ENCODE measurements at regions not wholly inside any gene's neighbourhood (a gene's known extent, or its start where the extent isn't known, plus 50 kb on each side); places are given as distances from the start of the nearest gene placed in this dataset.

DNA sequence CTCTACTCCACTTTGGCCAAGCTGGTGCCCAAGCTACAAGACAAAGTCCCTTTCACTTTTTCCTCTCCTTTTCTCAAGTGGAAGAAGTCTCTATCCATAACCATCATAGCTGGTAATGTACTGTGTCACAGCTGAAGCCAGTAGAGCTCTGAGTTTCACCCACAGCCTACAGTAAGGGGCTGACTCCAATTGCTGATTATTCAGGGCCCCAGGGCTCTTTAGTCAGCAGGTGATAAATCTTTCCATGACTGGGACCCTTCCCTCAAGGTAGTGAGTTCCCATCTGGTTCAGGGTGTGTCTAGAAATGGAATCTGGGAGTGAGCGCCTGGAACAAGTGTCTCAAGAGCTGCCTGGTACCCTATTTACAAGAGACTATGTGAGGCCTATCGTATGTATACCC is 436.0 kb upstream of the CA10 start:
- Histone ChIP-seq H2AFZ (ENCODE audit: low read length) (no peak overlapping the region), H3K4me2 (ENCODE audit: low read depth, low read length) (no peak overlapping the region), H3K36me3 (replicated peaks in 1 of 2; ENCODE audit: control insufficient read depth in 1 of 2, insufficient read depth in 2 of 2, low read length in 2 of 2) (no peaks in the 10 kb centered on the region; a peak in 1 of 5 replicates), H3K4me3 (replicated peaks in 1 of 3; ENCODE audit: insufficient read depth in 1 of 3, low read depth in 2 of 3, low read length in 3 of 3) (no peak overlapping the region), H3K4me1 (ENCODE audit: insufficient read depth, low read length) (no peaks in the 10 kb centered on the region), H3K27ac (ENCODE audit: extremely low read length, insufficient read depth, low read length) (no peak overlapping the region), H3K9me3 (ENCODE audit: low read length) (peaks cover 98% of the 10 kb centered on the region), H3K79me2 (ENCODE audit: insufficient read depth, low read length) (no peaks in the 10 kb centered on the region), H3K9ac (ENCODE audit: insufficient read depth, low read depth, low read length) (no peak overlapping the region), H3K27me3 (ENCODE audit: control insufficient read depth in 1 of 2, insufficient read depth in 2 of 2, low read length in 2 of 2) (no peaks in the 10 kb centered on the region), H4K20me1 (ENCODE audit: insufficient read depth, low read length) (no peaks in the 10 kb centered on the region)
- WGBS (ENCODE audit: low lambda C conversion rate): 7% methylated on average over 2 of the region's 2 CpGs
- intact Hi-C loops (cut with micrococcal nuclease; ENCODE audit: unreplicated experiment) (no loop called here), in situ Hi-C loops (cut with HindIII; ENCODE audit: extremely low pct_ligation_motif_present, low pct_unique_long_range_greater_than_20kb) (no loop called here)
- BruUV-seq (replicated peaks): no TSS peak
- ChIA-PET CTCF (ENCODE audit: low intra/inter-chr PET ratio, low total read pairs) (no interaction called here), POLR2A (no interaction called here)
- FAIRE-seq: no peak
- no peak for ATAC-seq
- no peak for DNase-seq (ENCODE audit: low spot score)
- TF ChIP-seq RFXAP (CRISPR knock-in tag; IDR thresholded peaks at IDR 0.05; ENCODE audit: borderline replicate concordance): no peak
- TF ChIP-seq ZNF564 (CRISPR knock-in tag; IDR thresholded peaks at IDR 0.05): no peak
- no peak for TF ChIP-seq HOXA9 (CRISPR knock-in tag; IDR thresholded peaks at IDR 0.05; ENCODE audit: borderline replicate concordance)
- no peak for TF ChIP-seq MTA3 (CRISPR knock-in tag; IDR thresholded peaks at IDR 0.05)
- TF ChIP-seq ZNF629 (CRISPR knock-in tag; conservative IDR thresholded peaks at IDR 0.05): no peak
- TF ChIP-seq, protein P1, sequence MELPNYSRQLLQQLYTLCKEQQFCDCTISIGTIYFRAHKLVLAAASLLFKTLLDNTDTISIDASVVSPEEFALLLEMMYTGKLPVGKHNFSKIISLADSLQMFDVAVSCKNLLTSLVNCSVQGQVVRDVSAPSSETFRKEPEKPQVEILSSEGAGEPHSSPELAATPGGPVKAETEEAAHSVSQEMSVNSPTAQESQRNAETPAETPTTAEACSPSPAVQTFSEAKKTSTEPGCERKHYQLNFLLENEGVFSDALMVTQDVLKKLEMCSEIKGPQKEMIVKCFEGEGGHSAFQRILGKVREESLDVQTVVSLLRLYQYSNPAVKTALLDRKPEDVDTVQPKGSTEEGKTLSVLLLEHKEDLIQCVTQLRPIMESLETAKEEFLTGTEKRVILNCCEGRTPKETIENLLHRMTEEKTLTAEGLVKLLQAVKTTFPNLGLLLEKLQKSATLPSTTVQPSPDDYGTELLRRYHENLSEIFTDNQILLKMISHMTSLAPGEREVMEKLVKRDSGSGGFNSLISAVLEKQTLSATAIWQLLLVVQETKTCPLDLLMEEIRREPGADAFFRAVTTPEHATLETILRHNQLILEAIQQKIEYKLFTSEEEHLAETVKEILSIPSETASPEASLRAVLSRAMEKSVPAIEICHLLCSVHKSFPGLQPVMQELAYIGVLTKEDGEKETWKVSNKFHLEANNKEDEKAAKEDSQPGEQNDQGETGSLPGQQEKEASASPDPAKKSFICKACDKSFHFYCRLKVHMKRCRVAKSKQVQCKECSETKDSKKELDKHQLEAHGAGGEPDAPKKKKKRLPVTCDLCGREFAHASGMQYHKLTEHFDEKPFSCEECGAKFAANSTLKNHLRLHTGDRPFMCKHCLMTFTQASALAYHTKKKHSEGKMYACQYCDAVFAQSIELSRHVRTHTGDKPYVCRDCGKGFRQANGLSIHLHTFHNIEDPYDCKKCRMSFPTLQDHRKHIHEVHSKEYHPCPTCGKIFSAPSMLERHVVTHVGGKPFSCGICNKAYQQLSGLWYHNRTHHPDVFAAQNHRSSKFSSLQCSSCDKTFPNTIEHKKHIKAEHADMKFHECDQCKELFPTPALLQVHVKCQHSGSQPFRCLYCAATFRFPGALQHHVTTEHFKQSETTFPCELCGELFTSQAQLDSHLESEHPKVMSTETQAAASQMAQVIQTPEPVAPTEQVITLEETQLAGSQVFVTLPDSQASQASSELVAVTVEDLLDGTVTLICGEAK (IDR thresholded peaks at IDR 0.05): no peak
- TF ChIP-seq, protein P1 (CRISPR knock-in tag; IDR thresholded peaks at IDR 0.05): no peak
- TF ChIP-seq ERF (CRISPR knock-in tag; IDR thresholded peaks at IDR 0.05): no peak
- TF ChIP-seq NR2F6 (IDR thresholded peaks at IDR 0.05): no peak
- TF ChIP-seq NR2F6 (CRISPR knock-in tag; IDR thresholded peaks at IDR 0.05): no peak
- TF ChIP-seq ZNF782 (CRISPR knock-in tag; IDR thresholded peaks at IDR 0.05; ENCODE audit: borderline replicate concordance): no peak
- no peak for TF ChIP-seq ZNF296 (CRISPR knock-in tag; conservative IDR thresholded peaks at IDR 0.05)
- TF ChIP-seq ZNF460 (CRISPR knock-in tag; IDR thresholded peaks at IDR 0.05; ENCODE audit: borderline replicate concordance): no peak
- TF ChIP-seq NR2F2 (IDR thresholded peaks at IDR 0.05; ENCODE audit: borderline replicate concordance, low read depth): no peak
- TF ChIP-seq TOE1 (CRISPR knock-in tag; IDR thresholded peaks at IDR 0.05): no peak

All from HepG2 (cell line).